ENCODE measurements at regions not wholly inside any gene's neighbourhood (a gene's known extent, or its start where the extent isn't known, plus 50 kb on each side); places are given as distances from the start of the nearest gene placed in this dataset.

DNA sequence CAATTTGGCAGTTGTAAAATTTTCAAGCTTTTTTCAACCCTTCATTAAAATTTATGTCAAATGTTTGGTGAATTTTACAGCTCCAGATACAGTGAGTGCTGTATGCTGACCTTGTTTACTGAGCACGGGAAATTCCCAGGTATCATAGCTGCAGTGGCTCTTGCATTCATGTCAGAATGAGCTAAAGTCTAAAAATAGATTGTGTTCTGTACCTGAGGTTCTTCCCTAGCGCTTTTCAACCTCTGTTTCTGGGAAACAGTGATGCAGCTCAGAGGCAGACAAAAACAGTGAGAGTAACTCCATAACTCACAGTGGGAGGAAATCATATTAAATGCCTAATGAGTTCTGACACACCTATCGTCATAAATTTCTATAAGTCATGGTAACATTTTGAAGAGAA lies 393.8 kb upstream of the GNPDA2 start:
- TF ChIP-seq CTCF (conservative IDR thresholded peaks at IDR 0.05; ENCODE audit: low read depth, low read length) (no peak), MAZ (IDR thresholded peaks at IDR 0.05; ENCODE audit: borderline replicate concordance, low read depth, low read length) (no peak), CEBPB (IDR thresholded peaks at IDR 0.05; ENCODE audit: low read depth, low read length) (no peak), BHLHE40 (IDR thresholded peaks at IDR 0.05; ENCODE audit: low read depth, low read length) (no peak), POLR2A (IDR thresholded peaks at IDR 0.05; ENCODE audit: low read depth, low read length) (no peak)
- TF ChIP-seq, protein P1, sequence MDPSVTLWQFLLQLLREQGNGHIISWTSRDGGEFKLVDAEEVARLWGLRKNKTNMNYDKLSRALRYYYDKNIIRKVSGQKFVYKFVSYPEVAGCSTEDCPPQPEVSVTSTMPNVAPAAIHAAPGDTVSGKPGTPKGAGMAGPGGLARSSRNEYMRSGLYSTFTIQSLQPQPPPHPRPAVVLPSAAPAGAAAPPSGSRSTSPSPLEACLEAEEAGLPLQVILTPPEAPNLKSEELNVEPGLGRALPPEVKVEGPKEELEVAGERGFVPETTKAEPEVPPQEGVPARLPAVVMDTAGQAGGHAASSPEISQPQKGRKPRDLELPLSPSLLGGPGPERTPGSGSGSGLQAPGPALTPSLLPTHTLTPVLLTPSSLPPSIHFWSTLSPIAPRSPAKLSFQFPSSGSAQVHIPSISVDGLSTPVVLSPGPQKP (IDR thresholded peaks at IDR 0.05; ENCODE audit: borderline replicate concordance, low read depth, low read length), result no peak

All from IMR-90 (cell line).